DND-41 (cell line): ENCODE measurements at regions not wholly inside any gene's neighbourhood (a gene's known extent, or its start where the extent isn't known, plus 50 kb on each side); places are given as distances from the start of the nearest gene placed in this dataset.

Experiments
- EZH2 ChIP-seq: IDR thresholded peaks from 3 replicates; pipeline ENCODE4 v1.6.1; 2012; ENCODE audit warnings: borderline replicate concordance, low read depth, mild to moderate bottlenecking, moderate library complexity, low read length, inconsistent platforms; ENCODE audit not compliant: severe bottlenecking
- TF ChIP-seq, protein P1 (sequence below): IDR thresholded peaks from 2 replicates; pipeline ENCODE4 v1.5.1; 2012; ENCODE audit warnings: borderline replicate concordance, low read length, moderate library complexity, mild to moderate bottlenecking; ENCODE audit not compliant: poor library complexity, severe bottlenecking; ENCODE audit errors: extremely low read depth

DNA sequence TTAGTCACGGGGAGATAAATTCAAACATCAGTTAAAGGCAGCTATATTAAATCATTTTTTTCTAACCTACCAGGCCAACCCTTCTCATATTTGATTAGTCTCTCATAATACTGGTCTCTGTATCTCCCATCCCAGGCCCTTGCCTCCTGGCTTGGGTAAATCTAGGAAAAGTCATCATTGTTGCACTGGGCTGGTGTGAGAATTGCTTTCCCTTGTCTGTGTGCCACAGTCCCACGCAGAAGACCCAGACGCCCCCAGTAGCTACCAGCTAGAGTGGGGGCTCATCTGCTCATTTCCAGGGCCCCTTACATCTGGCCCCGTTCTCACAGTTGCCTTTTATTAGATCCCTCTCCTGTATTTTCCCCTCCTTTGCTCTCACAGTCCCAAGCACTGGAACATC, 67.6 kb upstream of the VIPR2 start:
- TF ChIP-seq, protein P1, sequence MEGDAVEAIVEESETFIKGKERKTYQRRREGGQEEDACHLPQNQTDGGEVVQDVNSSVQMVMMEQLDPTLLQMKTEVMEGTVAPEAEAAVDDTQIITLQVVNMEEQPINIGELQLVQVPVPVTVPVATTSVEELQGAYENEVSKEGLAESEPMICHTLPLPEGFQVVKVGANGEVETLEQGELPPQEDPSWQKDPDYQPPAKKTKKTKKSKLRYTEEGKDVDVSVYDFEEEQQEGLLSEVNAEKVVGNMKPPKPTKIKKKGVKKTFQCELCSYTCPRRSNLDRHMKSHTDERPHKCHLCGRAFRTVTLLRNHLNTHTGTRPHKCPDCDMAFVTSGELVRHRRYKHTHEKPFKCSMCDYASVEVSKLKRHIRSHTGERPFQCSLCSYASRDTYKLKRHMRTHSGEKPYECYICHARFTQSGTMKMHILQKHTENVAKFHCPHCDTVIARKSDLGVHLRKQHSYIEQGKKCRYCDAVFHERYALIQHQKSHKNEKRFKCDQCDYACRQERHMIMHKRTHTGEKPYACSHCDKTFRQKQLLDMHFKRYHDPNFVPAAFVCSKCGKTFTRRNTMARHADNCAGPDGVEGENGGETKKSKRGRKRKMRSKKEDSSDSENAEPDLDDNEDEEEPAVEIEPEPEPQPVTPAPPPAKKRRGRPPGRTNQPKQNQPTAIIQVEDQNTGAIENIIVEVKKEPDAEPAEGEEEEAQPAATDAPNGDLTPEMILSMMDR, result no peak
- TF ChIP-seq EZH2, result no peak
